Glomerular visceral epithelial cell (primary cell): ENCODE measurements at regions not wholly inside any gene's neighbourhood (a gene's known extent, or its start where the extent isn't known, plus 50 kb on each side); places are given as distances from the start of the nearest gene placed in this dataset.

Experiments
- DNase-seq: peaks from one replicate; pipeline ENCODE4 v3.0.0-alpha.2; 2016; ENCODE audit errors: extremely low spot score

DNA sequence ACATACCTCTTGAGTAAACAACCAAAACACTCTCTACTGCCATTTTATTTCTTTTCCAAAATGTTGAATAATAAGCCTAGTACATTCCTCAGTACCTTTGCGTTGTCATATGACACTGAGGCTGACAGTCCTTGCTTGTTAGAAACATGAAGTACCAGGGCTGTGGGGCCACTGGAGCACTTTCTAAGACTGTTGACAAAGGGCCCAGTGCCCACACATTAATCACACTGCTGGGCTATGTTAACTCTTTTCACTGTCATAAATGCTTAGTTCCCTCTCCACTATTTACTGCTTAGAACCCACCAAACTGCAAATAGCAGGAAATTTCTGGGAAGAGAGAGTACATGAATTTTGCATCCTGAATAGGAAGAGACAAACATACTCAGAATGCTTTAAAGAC lies 57.1 kb downstream of the FAM47B start:
- no peak for DNase-seq

DNA sequence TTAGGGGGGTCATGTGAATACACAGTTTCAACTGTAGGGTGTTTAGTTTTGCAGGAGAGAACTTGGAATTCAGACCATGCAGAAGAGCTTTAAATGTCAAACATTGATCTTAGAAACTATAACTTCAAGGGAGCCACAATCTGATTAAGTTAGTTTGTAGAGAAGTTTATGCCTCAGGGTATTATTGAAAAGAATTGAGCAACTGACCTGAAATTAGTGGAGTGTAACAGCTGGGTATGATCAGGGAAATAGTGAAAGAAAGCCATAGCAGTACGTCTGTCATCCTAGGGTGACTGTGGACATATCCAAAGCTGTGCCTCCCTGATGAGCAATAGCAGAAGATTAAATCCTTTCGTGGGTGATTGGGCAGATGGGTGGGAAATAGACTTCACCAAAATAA lies 63.8 kb downstream of the FAM47B start:
- DNase-seq = no peak

DNA sequence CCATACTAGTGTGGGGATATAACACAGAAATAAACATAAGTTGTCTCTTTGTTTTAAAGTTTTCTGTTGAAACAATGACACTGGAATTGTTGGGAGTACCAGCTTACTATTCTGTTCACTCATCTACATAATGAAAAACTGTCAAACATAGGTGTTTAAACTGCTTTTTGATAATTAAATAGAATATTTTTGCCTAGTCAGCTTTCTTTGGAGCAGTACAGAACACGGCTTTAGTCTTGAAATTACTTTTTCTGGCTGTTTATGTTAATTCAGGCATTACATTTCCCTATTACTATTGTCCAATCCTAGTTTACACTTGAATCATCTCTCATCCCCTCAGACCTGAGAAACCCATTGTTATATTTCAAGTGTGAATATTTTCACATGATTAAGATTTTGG lies 73.0 kb downstream of the FAM47B start:
- no peak for DNase-seq

DNA sequence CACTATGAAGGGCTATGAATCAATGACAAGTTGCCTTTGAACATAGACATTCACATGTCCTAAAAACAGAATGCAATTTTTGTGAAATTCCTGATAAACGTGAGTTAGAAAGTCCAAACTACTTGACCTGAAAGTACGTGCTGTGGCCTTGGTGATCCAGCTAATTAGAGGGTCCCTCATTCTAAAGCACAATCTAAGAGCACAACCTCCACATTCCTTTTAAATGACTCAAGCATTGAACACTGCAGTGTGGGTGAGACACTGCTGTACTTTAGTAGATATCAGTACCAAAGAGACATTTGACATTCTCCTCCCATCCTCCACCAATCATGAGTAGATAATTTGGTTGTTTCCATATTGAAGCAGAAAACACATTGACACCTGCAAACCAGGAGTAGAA lies 73.5 kb downstream of the FAM47B start:
- DNase-seq = peak; percentile 34

DNA sequence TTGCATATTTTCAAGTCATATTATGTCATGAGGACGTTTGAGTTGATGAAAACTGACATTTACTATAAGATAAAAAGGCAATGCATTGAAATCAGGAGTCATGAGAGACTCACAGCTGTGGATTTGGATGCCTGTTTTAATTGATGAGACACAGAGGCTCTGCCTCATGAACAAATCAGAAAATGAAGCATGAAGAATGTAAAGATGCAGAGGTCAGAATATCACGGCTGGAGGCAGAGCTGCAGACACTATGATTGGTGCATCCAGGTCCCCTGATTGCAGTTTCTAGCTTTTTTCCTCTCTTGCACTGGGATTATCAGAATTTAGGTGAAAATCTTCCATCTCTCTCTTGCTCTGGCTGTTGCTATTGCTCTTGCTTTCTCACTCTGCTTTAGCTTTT lies 74.7 kb downstream of the FAM47B start:
- DNase-seq = no peak

DNA sequence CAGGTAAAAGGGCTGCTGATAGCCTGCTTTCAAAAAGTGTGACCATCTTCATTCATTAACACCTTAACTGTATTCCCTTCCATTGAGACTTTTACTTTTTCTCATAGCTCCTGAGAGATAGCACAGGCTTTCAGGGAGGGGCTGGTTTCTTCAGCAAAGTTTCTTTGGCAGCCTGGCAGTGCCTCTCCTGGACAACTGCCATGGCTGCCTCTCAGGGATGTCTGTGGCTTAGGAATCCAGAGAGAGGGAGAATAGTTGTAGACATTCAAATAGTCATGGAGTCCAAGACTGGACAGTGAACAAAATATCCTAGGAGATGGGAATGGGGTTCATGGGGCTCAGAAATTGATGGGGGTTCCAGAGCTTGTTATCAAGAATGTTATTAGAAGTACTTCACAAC lies 81.1 kb downstream of the FAM47B start:
- no peak for DNase-seq

DNA sequence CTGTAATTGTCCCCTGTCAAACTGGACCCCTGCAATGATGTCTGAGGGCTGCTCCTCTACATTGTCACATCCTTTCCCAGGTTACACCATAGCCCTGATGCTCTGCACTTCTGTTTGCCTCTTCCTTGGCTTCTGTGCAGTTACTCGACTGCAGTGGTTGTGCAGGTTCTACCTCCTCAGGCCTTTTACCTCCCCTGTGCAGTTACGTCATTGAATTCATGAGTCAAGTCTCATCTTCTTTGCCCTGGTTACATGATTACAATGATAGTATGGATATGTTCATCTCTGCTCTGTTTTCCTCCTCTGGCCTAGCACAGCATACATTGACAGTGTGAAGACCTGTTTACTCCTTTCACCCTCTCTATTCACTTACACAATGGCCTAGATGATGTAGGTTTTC lies 83.2 kb downstream of the FAM47B start:
- DNase-seq = no peak

DNA sequence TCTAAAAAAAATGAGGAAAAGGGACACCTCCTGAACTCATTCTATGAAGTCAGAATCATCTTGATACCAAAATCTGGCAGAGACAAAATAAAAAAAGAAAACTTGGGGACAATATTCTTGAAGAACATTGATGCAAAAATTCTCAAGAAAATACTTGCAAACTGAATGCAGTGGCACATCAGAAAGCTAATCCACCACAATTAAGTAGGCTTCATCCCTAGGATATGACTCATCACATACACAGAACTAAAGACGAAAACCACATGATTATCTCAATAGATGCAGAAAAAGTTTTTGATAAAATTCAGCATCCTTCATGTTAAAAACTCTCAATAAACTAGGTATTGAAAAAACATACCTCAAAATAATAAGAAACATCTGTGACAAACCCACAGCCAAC lies 98.3 kb downstream of the FAM47B start:
- DNase-seq = no peak

DNA sequence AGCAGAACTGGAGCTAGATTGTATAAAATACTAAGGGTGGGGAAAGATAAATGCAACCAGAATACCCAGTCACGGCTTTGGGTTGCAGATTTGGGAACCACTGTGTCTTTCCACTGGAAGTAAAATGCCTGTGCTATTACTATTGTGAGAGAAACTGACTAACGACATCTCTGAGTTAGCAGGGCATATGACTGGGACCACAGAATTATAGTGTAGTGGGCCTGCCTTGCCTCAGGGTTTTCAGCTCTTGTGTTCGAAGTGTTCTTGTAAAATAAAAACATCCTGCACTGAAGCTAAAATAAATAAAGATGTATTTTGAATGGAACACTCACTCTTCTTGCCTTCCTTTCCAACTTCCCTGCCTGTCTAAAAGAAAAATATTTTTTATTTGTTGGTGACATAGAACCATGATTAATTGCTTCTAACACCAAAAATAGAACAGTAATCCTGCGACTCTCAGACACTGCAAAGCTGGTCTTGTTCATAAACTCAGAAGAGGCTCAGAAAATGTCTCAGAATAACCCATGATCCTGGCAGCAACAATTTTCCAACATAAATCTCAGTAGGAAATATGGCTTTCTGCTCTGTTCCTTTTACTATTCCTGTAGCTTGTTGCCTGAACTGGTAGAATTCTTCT lies 104.2 kb downstream of the FAM47B start:
- DNase-seq = no peak

DNA sequence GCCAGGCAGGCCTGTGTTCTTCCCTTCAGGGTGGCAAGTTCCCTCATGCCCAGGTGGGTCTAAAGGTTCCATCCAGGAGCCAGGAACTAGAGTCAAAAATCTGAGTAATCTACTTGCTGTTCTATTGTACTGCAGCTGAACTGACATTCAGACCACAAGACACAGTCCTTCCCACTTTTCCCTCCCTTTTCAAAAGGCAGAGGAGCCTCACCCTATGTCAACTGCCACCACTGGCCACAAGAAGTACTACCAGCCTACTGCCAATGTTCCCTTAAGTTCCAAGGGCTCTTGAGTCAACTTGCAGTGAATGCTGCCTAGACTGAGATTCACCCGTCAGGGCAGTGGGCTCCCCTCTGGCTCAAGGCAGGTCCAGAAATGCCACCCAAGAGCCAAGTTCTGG lies 133.5 kb downstream of the FAM47B start:
- no peak for DNase-seq

DNA sequence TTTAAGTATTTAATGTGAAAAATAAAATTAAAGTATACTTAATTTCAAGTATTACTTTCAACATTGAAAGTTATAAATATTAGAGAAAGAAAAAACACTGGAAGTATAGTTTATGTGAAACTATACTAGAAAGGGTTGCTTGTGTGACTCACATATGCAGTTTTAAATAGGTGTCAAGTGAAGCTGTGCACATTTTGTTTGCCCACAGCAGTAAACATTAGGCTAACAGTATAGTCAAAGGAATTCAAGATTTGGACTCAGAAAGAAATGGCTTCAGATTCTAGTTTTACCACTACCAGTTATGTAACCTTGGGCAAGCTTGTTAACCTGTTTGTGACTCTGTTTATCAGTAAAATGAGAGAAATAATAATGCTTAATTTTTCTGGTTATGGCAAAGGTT lies 148.2 kb downstream of the FAM47B start:
- no peak for DNase-seq

DNA sequence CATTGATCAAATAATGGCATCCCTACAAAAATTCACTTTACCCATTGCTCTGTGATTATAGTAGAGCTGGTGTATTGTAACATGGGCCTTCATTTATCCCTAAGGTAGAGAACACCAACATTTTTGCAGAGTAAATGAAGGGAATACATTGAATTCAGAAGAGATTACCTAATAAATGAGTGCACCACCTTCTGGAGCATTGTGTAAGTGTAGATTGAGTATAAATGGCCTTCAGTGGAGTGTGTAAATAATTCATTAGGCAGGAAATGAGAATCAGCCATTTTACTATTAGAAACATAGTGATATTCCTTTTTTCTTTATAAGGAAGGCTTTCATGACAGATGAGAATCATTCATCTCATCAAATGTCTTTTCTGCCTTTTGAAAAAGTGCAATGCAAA lies 155.8 kb downstream of the FAM47B start:
- DNase-seq = no peak

DNA sequence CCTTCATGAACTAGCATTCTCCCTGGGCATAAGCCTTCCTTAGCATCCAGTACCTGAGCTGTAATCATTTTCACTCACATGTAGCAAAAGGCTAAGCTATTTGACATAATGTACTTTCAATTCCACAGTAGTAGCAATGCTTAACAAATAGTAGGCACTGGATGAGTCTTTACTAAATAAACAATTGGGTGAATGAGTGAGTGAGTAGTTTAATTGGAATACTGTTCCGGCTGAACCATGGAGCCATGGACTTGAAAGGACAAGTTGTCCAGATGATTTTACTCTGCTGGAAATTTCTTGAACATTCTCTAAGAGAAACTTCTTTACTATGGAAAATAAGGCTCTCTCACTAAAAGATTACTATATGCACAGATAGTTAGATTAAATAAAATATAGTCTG lies 159.3 kb downstream of the FAM47B start:
- DNase-seq = no peak

DNA sequence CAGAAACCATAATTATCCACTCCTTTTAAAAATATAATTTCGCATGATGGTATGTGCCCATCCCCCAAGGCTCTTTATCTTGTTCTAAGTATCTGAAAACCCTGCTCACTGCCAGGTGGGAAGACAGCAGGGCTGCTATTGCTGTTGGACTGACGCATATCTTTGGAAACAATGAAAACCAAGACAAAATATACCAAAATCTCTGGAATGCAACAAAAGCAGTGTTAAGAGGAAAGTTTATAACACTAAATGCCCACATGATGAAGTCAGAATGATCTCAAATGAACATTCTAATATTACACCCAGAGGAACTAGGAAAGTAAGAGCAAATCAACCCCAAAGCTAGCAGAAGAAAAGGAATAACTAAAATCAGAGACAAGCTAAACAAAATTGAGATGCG lies 162.0 kb downstream of the FAM47B start:
- DNase-seq = no peak

DNA sequence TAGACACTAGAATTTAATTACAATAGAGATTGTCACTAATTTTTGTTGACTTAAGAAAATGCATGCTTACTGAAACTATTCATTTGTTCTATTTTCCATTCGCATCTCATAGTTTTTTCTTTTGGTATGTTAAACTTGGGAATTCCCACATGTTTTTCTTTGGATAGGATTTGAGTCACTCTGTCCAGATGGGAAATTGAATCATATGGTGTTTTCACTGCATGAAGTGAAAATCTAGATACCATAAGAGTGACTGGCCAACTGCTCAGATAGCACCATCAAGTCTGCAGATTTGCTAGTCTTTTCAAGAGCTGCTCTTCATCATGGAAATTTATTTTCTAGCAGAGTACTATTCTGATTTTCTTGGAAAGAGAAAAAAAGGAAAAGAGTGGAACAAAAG lies 172.6 kb downstream of the FAM47B start:
- peak; percentile 2 for DNase-seq

DNA sequence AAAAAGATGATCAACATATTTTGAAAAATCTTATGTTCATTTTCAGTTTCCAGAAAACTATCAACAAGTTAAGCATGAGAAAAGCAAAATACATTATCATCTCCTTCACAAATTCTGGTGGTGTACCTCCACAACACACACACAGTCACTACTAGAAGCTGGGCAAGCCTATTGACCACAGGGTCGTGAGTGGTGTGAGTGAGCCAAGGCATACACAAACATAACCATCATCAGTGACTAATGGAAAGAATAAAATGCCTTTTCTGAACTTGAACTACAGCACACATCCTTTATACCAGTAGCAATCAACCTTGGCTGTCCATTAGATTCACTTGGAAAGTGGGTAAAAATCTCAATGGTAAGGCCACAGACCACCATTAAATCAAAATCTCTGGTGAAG lies 180.2 kb downstream of the FAM47B start:
- peak; percentile 0 for DNase-seq

DNA sequence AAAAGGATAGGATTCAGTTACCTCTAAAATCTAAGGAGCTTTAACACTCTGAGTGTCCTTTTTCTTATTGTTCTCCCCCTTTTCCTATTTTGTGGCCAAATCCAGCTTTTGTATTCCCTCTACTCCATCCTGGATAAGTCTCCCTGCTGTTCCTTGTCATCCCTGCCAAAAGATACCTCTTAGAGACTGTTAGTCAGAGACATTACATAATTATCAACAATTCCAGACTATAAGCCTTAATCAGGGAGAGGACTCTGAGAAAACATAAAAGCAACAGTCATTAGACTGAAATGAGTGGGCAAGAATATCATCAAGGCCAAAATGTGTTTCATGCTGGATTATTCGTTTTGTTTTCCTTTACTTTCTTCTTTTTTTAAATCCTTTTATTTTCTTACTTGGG lies 206.9 kb downstream of the FAM47B start:
- no peak for DNase-seq

DNA sequence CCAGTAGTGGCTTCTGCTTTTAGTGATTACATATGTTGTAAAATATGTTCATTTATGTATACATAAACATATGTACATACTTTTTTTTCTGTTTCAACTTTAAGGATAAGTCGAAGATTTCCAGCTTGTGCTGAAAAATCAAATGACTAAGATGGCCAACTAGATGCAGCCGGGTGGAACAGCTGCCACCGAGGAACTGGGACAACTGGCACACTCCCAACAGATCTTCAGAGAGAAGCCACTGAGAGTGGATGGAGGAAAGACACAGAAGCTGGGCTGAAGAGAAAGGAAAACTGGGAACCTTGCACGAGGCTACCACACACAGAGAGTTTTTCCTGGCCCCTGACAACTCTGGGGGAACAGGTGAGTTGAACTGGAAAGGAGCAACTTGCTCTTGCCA lies 207.5 kb downstream of the FAM47B start:
- no peak for DNase-seq

DNA sequence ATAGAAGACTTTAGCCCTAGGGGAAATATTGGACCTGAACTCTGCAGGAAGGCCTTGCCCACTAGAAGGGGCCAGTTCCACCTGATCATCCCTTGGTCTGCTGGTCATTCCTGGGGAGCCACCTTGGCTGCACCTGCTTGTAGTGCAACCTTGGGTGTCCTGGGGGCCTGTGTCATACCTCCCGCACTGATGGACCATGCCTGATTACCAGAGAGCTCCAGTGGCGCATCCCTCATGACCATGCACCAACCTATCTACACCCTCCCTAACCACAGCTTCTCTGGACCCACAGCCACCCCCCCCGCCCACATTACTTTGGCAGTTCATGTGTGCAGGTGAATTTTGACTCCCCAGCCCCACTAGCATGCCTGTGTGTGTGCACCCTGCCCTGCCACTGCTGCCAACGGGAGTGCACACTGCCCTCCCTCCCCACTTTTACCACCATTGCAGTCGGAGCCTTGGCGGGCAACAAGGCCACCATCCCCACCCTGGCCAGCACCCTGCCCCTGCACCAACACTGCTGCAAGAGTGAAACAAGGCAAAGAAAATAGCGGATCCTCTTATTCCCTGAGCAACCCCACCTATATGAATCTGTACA lies 208.1 kb downstream of the FAM47B start:
- DNase-seq = peak; percentile 0

DNA sequence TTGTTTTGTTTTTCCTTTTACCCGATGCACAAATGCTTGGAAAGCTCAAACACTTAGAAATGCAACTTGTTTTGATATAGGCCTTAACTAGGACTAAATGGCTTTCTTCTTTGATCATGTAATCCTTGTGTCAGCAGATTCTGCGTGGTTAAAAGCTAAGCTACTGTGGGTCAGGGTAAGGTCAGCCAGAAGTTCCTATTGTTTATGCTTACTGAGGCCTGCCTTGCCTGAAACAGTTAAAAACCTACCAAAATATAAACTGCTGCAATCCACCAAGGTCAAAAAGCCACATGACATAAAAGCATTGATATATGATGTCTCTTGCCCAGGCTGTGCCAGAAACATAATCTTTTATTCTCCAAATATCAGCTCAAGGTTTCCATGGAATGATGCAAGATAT lies 223.4 kb downstream of the FAM47B start:
- DNase-seq = no peak
